ENCODE measurements at regions not wholly inside any gene's neighbourhood (a gene's known extent, or its start where the extent isn't known, plus 50 kb on each side); places are given as distances from the start of the nearest gene placed in this dataset.
"Not testable (repeated sequence)": the region's sequence is repeated elsewhere in the genome, so short reads cannot be mapped to it uniquely, and the experiment has no call there.

DNA sequence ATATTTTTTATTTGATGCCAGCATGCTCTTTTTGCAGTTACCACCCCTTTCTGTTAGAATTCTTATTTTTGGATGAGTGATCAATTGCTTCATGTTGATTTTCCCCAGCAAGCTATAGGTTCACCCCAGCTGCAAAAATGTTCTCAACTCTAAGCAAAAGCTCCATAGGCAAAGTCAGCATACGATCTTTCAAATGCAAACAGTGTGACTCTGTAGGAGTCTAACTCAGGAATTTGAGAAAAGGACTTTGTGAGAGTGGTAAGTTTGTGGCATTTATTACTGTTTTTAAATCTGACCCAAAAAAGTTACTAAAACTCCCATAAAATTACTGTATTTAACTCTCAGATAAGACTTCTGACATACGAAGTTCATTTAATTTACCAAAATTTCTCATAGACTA is 134.9 kb upstream of the HSF2 start:
- Histone ChIP-seq H3K4me3 (no peak overlapping the region), H3K9me3 (peaks cover 0 to 5% of the 10 kb centered on the region in 2 donors), H3K27ac (no peak overlapping the region), H3K27me3 (no peaks in the 10 kb centered on the region), H3K4me1 (ENCODE audit: insufficient read depth) (no peaks in the 10 kb centered on the region), H3K36me3 (no peaks in the 10 kb centered on the region)
- intact Hi-C loops (cut with DNase I) = no loop called here
- DNase-seq = no peak
- 27 to 37% (median 32%) methylated on average over 2 of the region's 2 CpGs for WGBS, 3 donors
- no peak for TF ChIP-seq EP300 (IDR thresholded peaks at IDR 0.05)
- TF ChIP-seq POLR2A (IDR thresholded peaks at IDR 0.05) = no peak
- TF ChIP-seq, protein P1, sequence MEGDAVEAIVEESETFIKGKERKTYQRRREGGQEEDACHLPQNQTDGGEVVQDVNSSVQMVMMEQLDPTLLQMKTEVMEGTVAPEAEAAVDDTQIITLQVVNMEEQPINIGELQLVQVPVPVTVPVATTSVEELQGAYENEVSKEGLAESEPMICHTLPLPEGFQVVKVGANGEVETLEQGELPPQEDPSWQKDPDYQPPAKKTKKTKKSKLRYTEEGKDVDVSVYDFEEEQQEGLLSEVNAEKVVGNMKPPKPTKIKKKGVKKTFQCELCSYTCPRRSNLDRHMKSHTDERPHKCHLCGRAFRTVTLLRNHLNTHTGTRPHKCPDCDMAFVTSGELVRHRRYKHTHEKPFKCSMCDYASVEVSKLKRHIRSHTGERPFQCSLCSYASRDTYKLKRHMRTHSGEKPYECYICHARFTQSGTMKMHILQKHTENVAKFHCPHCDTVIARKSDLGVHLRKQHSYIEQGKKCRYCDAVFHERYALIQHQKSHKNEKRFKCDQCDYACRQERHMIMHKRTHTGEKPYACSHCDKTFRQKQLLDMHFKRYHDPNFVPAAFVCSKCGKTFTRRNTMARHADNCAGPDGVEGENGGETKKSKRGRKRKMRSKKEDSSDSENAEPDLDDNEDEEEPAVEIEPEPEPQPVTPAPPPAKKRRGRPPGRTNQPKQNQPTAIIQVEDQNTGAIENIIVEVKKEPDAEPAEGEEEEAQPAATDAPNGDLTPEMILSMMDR (IDR thresholded peaks at IDR 0.05) = no peak

DNA sequence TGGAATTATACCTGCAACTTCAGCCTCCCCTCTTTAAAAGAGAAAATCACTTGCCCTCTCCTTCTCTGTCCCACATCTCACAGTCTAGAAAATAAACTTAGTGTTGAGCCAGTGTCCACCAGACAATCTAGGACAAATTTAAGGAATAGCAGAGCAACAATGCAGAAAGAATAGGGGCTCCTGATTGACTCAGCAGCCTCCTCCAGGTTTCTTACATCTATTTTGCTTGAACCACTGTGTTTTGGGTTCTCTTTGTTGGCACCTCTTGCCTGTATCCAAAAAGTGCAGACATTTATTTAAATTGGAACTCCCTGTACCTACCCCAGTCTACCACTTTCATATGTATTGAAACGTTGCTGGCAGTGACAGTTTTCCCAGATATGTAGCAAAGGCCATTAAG is 133.7 kb upstream of the HSF2 start:
- Histone ChIP-seq H3K27ac (no peak overlapping the region), H3K4me1 (ENCODE audit: insufficient read depth) (no peaks in the 10 kb centered on the region), H3K9me3 (peaks cover 0 to 5% of the 10 kb centered on the region in 2 donors), H3K36me3 (no peaks in the 10 kb centered on the region), H3K4me3 (no peak overlapping the region), H3K27me3 (no peaks in the 10 kb centered on the region)
- DNase-seq = no peak
- 75 to 83% (median 81%) methylated on average over 1 of the region's 1 CpG for WGBS, 3 donors
- TF ChIP-seq, protein P1 (IDR thresholded peaks at IDR 0.05) = no peak
- no peak for TF ChIP-seq EP300 (IDR thresholded peaks at IDR 0.05)
- no peak for TF ChIP-seq POLR2A (IDR thresholded peaks at IDR 0.05)
- intact Hi-C loops (cut with DNase I) = no loop called here

DNA sequence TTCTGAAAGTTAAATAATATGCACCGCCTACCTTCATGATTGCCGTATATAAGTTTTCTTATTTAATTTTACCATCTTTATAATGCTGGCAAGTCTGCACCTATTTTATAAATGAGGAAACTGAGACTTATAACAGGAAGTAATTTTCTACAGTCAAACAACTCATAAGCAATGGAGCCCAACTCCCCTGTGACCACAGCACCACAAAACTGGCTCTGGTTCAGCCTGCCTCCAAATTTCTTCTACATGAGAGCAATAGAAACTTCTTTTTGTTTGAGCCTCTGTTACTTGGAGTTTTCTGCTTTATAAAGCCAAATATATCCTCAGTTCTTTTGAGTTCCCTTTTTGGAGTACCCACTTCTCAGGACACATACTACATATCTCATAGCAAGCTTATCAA is 131.1 kb upstream of the HSF2 start:
- no peaks in the 10 kb centered on the region for H3K36me3 ChIP-seq
- H3K4me3 ChIP-seq = no peak overlapping the region
- H3K4me1 ChIP-seq (ENCODE audit: insufficient read depth) = no peaks in the 10 kb centered on the region
- intact Hi-C loops (cut with DNase I) = no loop called here
- WGBS, 3 donors = 96 to 98% (median 97%) methylated on average over 2 of the region's 2 CpGs
- H3K27me3 ChIP-seq = no peaks in the 10 kb centered on the region
- H3K27ac ChIP-seq = no peak overlapping the region
- no peak for DNase-seq
- TF ChIP-seq POLR2A (IDR thresholded peaks at IDR 0.05) (no peak), EP300 (IDR thresholded peaks at IDR 0.05) (no peak)
- TF ChIP-seq, protein P1 (IDR thresholded peaks at IDR 0.05) = no peak
- H3K9me3 ChIP-seq = peaks cover 0 to 5% of the 10 kb centered on the region in 2 donors

DNA sequence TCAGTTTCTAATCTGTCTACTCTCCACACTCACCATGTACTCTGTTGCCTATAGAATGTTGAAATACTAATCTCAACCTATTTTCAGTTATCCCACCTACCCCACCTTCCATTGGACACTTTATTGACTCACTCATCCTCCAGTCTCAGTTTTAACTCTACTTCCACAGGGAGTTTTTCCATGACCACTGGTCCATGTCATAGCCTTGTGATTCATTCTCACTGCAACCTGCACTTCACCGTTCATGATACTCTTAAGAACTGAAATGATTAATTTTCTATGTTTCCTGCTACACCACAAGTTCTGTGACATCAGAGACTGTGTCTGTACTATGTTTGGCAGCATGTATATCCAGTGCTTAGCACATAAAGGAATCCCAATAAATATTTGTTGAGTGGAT is 122.8 kb upstream of the HSF2 start:
- no peaks in the 10 kb centered on the region for H3K9me3 ChIP-seq
- no peaks in the 10 kb centered on the region for H3K27me3 ChIP-seq
- H3K4me1 ChIP-seq (ENCODE audit: insufficient read depth) = no peaks in the 10 kb centered on the region
- WGBS, 3 donors = 66 to 80% (median 69%) methylated on average over 1 of the region's 1 CpG
- intact Hi-C loops (cut with DNase I) = no loop called here
- no peak overlapping the region for H3K27ac ChIP-seq
- no peaks in the 10 kb centered on the region for H3K36me3 ChIP-seq
- no peak for DNase-seq
- H3K4me3 ChIP-seq = no peak overlapping the region
- TF ChIP-seq EP300 (IDR thresholded peaks at IDR 0.05) = no peak
- TF ChIP-seq, protein P1 (IDR thresholded peaks at IDR 0.05) = no peak
- TF ChIP-seq POLR2A (IDR thresholded peaks at IDR 0.05) = no peak

DNA sequence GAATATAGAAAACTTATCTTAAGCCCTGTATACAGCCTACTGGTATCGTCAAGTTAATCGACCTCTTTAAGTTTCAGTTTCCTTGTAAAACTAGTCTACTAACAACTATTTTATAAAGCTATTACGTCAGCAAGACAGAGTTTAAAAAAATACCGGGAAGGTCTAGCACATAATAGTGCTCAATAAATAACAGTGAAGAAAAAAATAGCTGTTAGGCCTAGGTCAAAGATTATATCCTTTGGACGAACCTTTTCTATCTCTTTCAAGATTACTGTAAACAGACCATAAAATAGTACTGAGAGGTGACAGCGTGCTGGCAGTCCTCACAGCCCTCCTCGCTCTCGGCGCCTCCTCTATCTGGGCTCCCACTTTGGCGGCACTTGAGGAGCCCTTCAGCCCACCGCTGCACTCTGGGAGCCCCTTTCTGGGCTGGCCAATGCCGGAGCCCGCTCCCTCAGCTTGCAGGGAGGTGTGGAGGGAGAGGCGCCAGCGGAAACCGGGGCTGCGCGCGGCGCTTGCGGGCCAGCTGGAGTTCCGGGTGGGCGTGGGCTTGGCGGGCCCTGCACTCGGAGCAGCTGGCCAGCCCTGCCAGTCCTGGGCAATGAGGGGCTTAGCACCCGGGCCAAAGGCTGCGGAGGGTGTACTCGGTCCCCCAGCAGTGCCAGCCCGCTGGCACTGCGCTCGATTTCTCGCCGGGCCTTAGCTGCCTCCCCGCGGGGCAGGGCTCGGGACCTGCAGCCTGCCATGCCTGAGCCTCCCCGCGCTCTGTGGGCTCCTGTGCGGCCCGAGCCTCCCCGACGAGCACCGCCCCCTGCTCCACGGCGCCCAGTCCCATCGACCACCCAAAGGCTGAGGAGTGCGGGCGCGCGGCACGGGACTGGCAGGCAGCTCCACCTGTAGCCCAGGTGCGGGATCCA is 119.1 kb upstream of the HSF2 start:
- H3K36me3 ChIP-seq; H3K4me1 ChIP-seq (ENCODE audit: insufficient read depth); H3K27me3 ChIP-seq; H3K9me3 ChIP-seq; intact Hi-C loops (cut with DNase I); H3K27ac ChIP-seq; H3K4me3 ChIP-seq: not testable (repeated sequence)
- peak in 1 of 5 donors; percentile 10 for DNase-seq
- WGBS, 3 donors = 93 to 96% (median 93%) methylated on average over 49 to 52 of the region's 52 CpGs

Measured in ovary (tissue), 7 donors.